Adrenal gland (tissue), 9 donors: ENCODE measurements at regions not wholly inside any gene's neighbourhood (a gene's known extent, or its start where the extent isn't known, plus 50 kb on each side); places are given as distances from the start of the nearest gene placed in this dataset.

ENCODE experiments used
- DNase-seq, 7 donors: peaks; one replicate each; pipeline ENCODE4 v3.0.0-alpha.2; 2019 to 2020
- H3K27ac ChIP-seq, 5 donors: fragments of 200-600 bp; sonication (generic) in 4 of 5; 1 replicate in 3 of 5; 2 replicates in 2 of 5; pipeline versions ENCODE4 v1.5.1 to v1.8.0; 2016 to 2020; ENCODE audit warnings: mild to moderate bottlenecking in 1 of 5
- H3K27me3 ChIP-seq: fragments of 200-600 bp; 2 replicates; pipeline ENCODE4 v1.8.0; 2021
- H3K36me3 ChIP-seq, 2 donors: fragments of 200-600 bp; replicated peaks in 1 of 2; 1 replicate in 1 of 2; 2 replicates in 1 of 2; pipeline versions ENCODE4 v1.5.1 to v1.8.0; 2018 to 2022
- H3K4me1 ChIP-seq, 2 donors: fragments of 200-600 bp; replicated peaks in 1 of 2; 1 replicate in 1 of 2; 2 replicates in 1 of 2; pipeline versions ENCODE4 v1.5.1 to v1.8.0; 2018 to 2021
- H3K4me3 ChIP-seq, 4 donors: fragments of 200-600 bp; sonication (generic) in 3 of 4; one replicate each; pipeline ENCODE4 v1.5.1; 2016 to 2018
- H3K9me3 ChIP-seq, 3 donors: fragments of 200-600 bp; sonication (generic) in 1 of 3; replicated peaks in 1 of 3; 1 replicate in 2 of 3; 2 replicates in 1 of 3; pipeline versions ENCODE4 v1.5.1 to v1.8.0; 2016 to 2021
- CTCF ChIP-seq, 6 experiments: fragments of 450-650 bp in 4 of 6; fragments of 200-600 bp in 2 of 6; sonication (generic) in 1 of 6; IDR thresholded peaks; 1 replicate in 5 of 6; 2 replicates in 1 of 6; pipeline versions ENCODE4 v1.5.1 to v1.8.0; 2016 to 2021; ENCODE audit warnings: antibody characterized with exemption in 6 of 6, mild to moderate bottlenecking in 2 of 6, moderate library complexity in 1 of 6
- POLR2A ChIP-seq, 2 donors: fragments of 450-650 bp; IDR thresholded peaks; one replicate each; pipeline ENCODE4 v1.6.1; 2017; ENCODE audit warnings: antibody characterized with exemption in 2 of 2, mild to moderate bottlenecking in 2 of 2, moderate library complexity in 1 of 2
- WGBS, 4 donors: extraction: QIAGEN DNeasy Blood & Tissue Kit in 2 of 4; methylation state at CpG; one replicate each; pipeline versions ENCODE4 v1.1.5 to v1.1.7; 2013 to 2017; 5-methylcytosine and 5-hydroxymethylcytosine counted together
- intact Hi-C, 2 donors: fragments of 100-400 bp; cut with DNase I; formaldehyde crosslinking; loops; one replicate each; pipeline versions ENCODE4 v1.14.1 to v1.15.0; 2022 to 2023
- donor health status: healthy with polysubstance abuse.
- donor health status: Bipolar disorder and iron deficiency.
- donor health status: DM: yes; HTN: yes; CAD: no.
- donor health status: DM: no; HTN: no; CAD: no.
- donor health status: DM: no; HTN: no; CAD: no.

- DNase-seq: no peak
- no peaks in the 10 kb centered on the region for H3K4me1 ChIP-seq
- H3K36me3 ChIP-seq: no peaks in the 10 kb centered on the region
- intact Hi-C loops: no loop called here
- no peaks in the 10 kb centered on the region for H3K27me3 ChIP-seq
- WGBS, 4 donors: 25 to 59% (median 49%) methylated on average over 1 of the region's 1 CpG
- no peak overlapping the region for H3K4me3 ChIP-seq
- no peak for TF ChIP-seq POLR2A (IDR thresholded peaks at IDR 0.05)
- no peak for TF ChIP-seq CTCF (IDR thresholded peaks at IDR 0.05)
- H3K9me3 ChIP-seq: no peaks in the 10 kb centered on the region
- H3K27ac ChIP-seq: no peak overlapping the region
Measured at GRCh38 chr4:137659431-137659830, 127.1 kb upstream of the PCDH18 start.

- H3K9me3 ChIP-seq: no peaks in the 10 kb centered on the region
- H3K4me3 ChIP-seq: no peak overlapping the region
- H3K27me3 ChIP-seq: no peaks in the 10 kb centered on the region
- TF ChIP-seq POLR2A (IDR thresholded peaks at IDR 0.05): no peak
- no peak for TF ChIP-seq CTCF (IDR thresholded peaks at IDR 0.05)
- WGBS, 4 donors: 60 to 64% (median 63%) methylated on average over 2 of the region's 2 CpGs
- no peak for DNase-seq
- no peaks in the 10 kb centered on the region for H3K4me1 ChIP-seq
- no peaks in the 10 kb centered on the region for H3K36me3 ChIP-seq
- no peak overlapping the region for H3K27ac ChIP-seq
- intact Hi-C loops: no loop called here
Measured at GRCh38 chr4:137656661-137657060, 124.4 kb upstream of the PCDH18 start.

- DNase-seq: no peak
- no peak for TF ChIP-seq POLR2A (IDR thresholded peaks at IDR 0.05)
- TF ChIP-seq CTCF (IDR thresholded peaks at IDR 0.05): no peak
- 66 to 79% (median 74%) methylated on average over 1 of the region's 1 CpG for WGBS, 4 donors
Measured at GRCh38 chr4:137655302-137655701, 123.0 kb upstream of the PCDH18 start.

GRCh38 chr4:137651128-137651527, 118.8 kb upstream of the PCDH18 start:
- intact Hi-C loops: no loop called here

More at GRCh38 chr4:137655302-137655701, 123.0 kb upstream of the PCDH18 start:
- Histone ChIP-seq H3K27me3 (no peaks in the 10 kb centered on the region), H3K36me3 (no peaks in the 10 kb centered on the region), H3K4me3 (no peak overlapping the region), H3K9me3 (no peaks in the 10 kb centered on the region), H3K27ac (no peak overlapping the region), H3K4me1 (no peaks in the 10 kb centered on the region)
- intact Hi-C loops: no loop called here

More at GRCh38 chr4:137651128-137651527, 118.8 kb upstream of the PCDH18 start:
- H3K4me3 ChIP-seq: no peak overlapping the region
- H3K4me1 ChIP-seq: no peaks in the 10 kb centered on the region
- H3K27me3 ChIP-seq: no peaks in the 10 kb centered on the region
- H3K9me3 ChIP-seq: no peaks in the 10 kb centered on the region
- 79 to 89% (median 84%) methylated on average over 3 of the region's 3 CpGs for WGBS, 4 donors
- DNase-seq: no peak
- no peak overlapping the region for H3K27ac ChIP-seq
- H3K36me3 ChIP-seq: no peaks in the 10 kb centered on the region
- TF ChIP-seq CTCF (IDR thresholded peaks at IDR 0.05) (no peak), POLR2A (IDR thresholded peaks at IDR 0.05) (no peak)
